HG03520 (cell line): ENCODE measurements at regions not wholly inside any gene's neighbourhood (a gene's known extent, or its start where the extent isn't known, plus 50 kb on each side); places are given as distances from the start of the nearest gene placed in this dataset.
"Not testable (repeated sequence)": the region's sequence is repeated elsewhere in the genome, so short reads cannot be mapped to it uniquely, and the experiment has no call there.

Experiments
- ATAC-seq: cut with Tn5 transposase; IDR thresholded peaks from one replicate; pipeline ENCODE4 v1.9.1; 2021; ENCODE audit warnings: mild to moderate bottlenecking, moderate library complexity; ENCODE audit not compliant: unreplicated experiment

DNA sequence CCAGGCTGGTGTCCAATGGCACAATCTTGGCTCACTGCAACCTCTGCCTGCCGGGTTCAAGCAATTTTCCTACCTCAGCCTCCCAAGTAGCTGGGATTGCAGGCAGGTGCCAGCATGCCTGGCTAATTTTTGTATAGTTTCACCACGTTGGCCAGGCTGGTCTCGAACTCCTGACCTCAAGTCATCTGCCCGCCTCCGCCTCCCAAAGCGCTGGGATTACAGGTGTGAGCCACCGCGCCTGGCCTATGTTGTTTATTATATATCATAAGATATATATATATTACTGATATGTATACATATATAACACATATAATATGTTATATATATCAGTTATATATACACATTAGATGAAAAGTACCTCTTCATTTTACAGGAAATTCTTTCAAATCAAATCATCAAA is 914.7 kb downstream of the FOXD4L5 start:
- ATAC-seq = not testable (repeated sequence)

DNA sequence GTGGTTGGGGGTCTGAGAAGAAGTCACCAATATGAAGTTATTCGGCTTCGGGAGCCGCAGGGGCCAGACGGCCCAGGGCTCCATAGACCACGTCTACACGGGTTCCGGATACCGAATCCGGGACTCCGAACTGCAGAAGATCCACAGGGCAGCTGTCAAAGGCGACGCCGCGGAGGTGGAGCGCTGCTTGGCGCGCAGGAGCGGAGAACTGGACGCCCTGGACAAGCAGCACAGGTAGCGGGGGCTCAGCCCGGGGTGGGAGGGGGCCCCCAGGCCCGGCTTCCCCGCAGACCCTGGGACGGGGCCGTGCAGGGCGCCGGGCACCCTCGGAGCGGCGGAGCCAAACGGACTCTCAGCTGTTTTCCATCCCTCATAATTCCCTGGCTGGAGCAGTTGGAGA is 915.4 kb downstream of the FOXD4L5 start:
- not testable (repeated sequence) for ATAC-seq

DNA sequence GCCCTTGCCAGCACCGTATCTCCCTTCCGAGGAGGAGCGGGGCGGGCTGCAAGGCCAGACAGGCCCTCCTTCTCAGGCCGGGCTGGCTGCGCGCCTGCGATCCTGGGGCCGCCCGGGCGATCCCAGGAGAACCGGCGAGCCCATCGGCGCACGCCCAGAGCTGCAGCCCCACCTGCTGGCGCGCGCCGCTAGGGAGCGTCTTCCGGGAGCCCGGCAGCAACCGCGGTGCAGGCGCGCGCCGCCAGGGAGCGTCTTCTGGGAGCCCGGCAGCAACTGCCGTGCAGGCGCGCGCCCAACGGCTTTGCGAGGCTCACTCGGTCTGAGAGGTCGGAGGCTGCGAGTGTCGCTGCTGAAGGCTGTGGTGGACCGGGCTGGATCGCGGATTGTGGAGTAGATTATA is 915.9 kb downstream of the FOXD4L5 start:
- ATAC-seq = peak; percentile 100

DNA sequence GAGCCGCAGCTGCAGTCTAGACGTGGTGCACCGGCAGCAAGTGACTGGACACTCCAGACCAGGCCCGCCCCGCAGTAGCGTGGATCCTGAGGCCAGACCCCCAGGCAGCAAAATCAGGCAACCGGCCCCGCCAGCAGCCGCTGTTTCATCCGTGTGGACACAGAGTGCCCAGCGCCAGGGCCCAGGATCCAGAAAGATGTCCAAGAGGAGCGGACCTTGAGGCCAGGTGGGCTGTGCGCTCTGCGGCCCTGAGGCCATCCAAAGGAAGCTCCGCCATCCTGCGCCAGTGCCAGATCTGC is 916.4 kb downstream of the FOXD4L5 start:
- ATAC-seq = not testable (repeated sequence)

DNA sequence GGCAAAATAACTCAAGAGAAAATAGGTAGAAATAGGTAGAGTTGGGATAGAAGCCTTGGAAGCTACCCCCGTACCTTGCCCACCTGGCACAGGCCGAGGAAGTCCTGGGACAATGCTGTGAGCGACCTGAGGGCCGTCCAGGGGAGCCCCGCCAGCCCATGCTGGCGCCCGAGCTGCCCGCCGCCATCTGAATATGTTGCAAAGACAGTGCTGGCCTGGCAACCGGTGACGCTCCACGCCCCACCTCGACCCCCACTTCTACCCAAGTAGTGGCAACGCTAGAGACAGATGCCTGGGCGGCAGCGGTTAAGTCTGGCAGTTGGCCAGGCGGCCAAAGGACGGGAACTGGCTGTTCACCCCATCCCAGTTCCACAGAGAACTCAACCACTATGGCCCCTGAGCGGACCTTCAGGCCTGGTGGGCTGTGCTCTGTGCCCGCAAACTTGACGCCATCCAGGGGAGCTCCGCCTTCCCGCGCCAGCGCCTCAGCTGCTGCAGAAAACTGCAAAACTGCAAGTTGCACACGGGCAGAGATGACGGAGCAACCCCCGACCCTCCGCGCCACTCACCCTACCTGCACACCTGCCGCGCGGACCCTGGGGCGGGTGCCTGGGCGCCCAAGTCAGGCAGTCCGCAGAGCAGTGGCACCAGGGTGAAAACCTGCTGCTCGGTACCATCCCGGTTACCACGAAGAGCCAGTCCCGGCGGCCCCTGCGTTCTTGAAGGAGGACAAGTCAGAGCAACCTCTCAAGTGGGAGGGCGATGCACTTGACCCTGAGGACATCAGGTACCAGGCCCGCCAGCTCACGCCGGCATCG is 917.0 kb downstream of the FOXD4L5 start:
- not testable (repeated sequence) for ATAC-seq
